B cell (primary cell): ENCODE measurements at regions not wholly inside any gene's neighbourhood (a gene's known extent, or its start where the extent isn't known, plus 50 kb on each side); places are given as distances from the start of the nearest gene placed in this dataset.

Experiments used
- ATAC-seq: fragments of 200-7000 bp; cut with Tn5 transposase; one replicate; pipeline ENCODE4 v1.10.0; 2021; ENCODE audit warnings: low read depth, mild to moderate bottlenecking, moderate number of reproducible peaks, moderate library complexity
- CTCF ChIA-PET: fragments of 350-600 bp; sonication (Branson Sonifier 250); formaldehyde crosslinking; loops from one replicate; lab custom pipeline; 2021; ENCODE audit warnings: antibody characterized with exemption, inconsistent platforms; lab: Charles Lee
- POLR2A ChIA-PET: fragments of 350-600 bp; sonication (Branson Sonifier 250); formaldehyde crosslinking; loops from one replicate; lab custom pipeline; 2021; ENCODE audit warnings: antibody characterized with exemption; lab: Charles Lee
- DNase-seq: peaks from one replicate; pipeline ENCODE4 v3.0.0; 2013
- H2AFZ ChIP-seq: 2 replicates; pipeline ENCODE4 v1.6.1; 2012; ENCODE audit warnings: mild to moderate bottlenecking, low read depth, low read length; ENCODE audit not compliant: insufficient read depth, poor library complexity, severe bottlenecking
- H3K27ac ChIP-seq, 2 donors: 1 replicate in 1 of 2; 2 replicates in 1 of 2; pipeline ENCODE4 v1.5.1; 2012 to 2013; ENCODE audit warnings: low read length in 2 of 2, mild to moderate bottlenecking in 2 of 2, moderate library complexity in 1 of 2
- H3K27me3 ChIP-seq, 4 experiments: fragments of 200-600 bp in 1 of 4; sonication (generic) in 1 of 4; replicated peaks in 1 of 4; 1 replicate in 2 of 4; 2 replicates in 2 of 4; pipeline versions ENCODE4 v1.6.1 to v1.7.0; 2013 to 2016; ENCODE audit warnings: low read length in 3 of 4, mild to moderate bottlenecking in 2 of 4, mixed read lengths in 1 of 4, moderate library complexity in 1 of 4; ENCODE audit not compliant: insufficient read depth in 4 of 4, control insufficient read depth in 3 of 4; ENCODE audit errors: control extremely low read depth in 1 of 4
- H3K36me3 ChIP-seq, 2 experiments: replicated peaks in 1 of 2; 1 replicate in 1 of 2; 2 replicates in 1 of 2; pipeline versions ENCODE4 v1.6.1 to v1.7.1; 2013; ENCODE audit warnings: low read length in 1 of 2; ENCODE audit not compliant: insufficient read depth in 2 of 2, control insufficient read depth in 1 of 2; ENCODE audit errors: control extremely low read depth in 1 of 2, extremely low read depth in 1 of 2
- H3K4me1 ChIP-seq, 2 donors: fragments of 200-600 bp in 1 of 2; sonication (generic) in 1 of 2; 1 replicate in 1 of 2; 2 replicates in 1 of 2; pipeline versions ENCODE4 v1.5.1 to v1.6.1; 2013 to 2017; ENCODE audit warnings: low read length in 2 of 2; ENCODE audit not compliant: control insufficient read depth in 2 of 2, insufficient read depth in 2 of 2
- H3K4me2 ChIP-seq: replicated peaks from 2 replicates; pipeline ENCODE3; 2012; ENCODE audit warnings: mild to moderate bottlenecking, low read depth, low read length; ENCODE audit not compliant: poor library complexity, severe bottlenecking
- H3K4me3 ChIP-seq, 5 experiments: fragments of 200-600 bp in 1 of 5; sonication (generic) in 1 of 5; 1 replicate in 3 of 5; 2 replicates in 2 of 5; pipeline versions ENCODE4 v1.5.1 to v1.7.0; 2011 to 2016; ENCODE audit warnings: low read length in 4 of 5, mild to moderate bottlenecking in 4 of 5, low read depth in 2 of 5, control low read depth in 1 of 5, moderate library complexity in 1 of 5; ENCODE audit not compliant: insufficient read depth in 1 of 5; ENCODE audit errors: control extremely low read depth in 1 of 5, extremely low read depth in 1 of 5
- H3K79me2 ChIP-seq: fragments of 200-600 bp; sonication (generic); one replicate; pipeline ENCODE4 v1.6.0; 2016; ENCODE audit warnings: low read length; ENCODE audit not compliant: control insufficient read depth, insufficient read depth
- H3K9ac ChIP-seq: fragments of 200-600 bp; sonication (generic); 2 replicates; pipeline ENCODE4 v1.6.1; 2017; ENCODE audit warnings: mild to moderate bottlenecking, low read length, moderate library complexity
- H3K9me3 ChIP-seq, 3 donors: one replicate each; pipeline versions ENCODE4 v1.6.1 to v1.7.1; 2013; ENCODE audit warnings: low read length in 2 of 3; ENCODE audit not compliant: control insufficient read depth in 2 of 3, insufficient read depth in 1 of 3; ENCODE audit errors: control extremely low read depth in 1 of 3
- H4K20me1 ChIP-seq: 2 replicates; pipeline ENCODE4 v1.6.0; 2012; ENCODE audit warnings: mild to moderate bottlenecking, low read length; ENCODE audit not compliant: insufficient read depth, control insufficient read depth, poor library complexity, severe bottlenecking
- H3K27ac Mint-ChIP-seq: one replicate; pipeline ENCODE4 v1.8.0; 2021; ENCODE audit warnings: mixed read lengths
- H3K27me3 Mint-ChIP-seq: one replicate; pipeline ENCODE4 v1.8.0; 2021; ENCODE audit warnings: mixed read lengths
- H3K4me1 Mint-ChIP-seq: one replicate; pipeline ENCODE4 v1.8.0; 2021; ENCODE audit warnings: mixed read lengths
- H3K4me3 Mint-ChIP-seq: one replicate; pipeline ENCODE4 v1.8.0; 2021; ENCODE audit warnings: mixed read lengths
- H3K9me3 Mint-ChIP-seq: one replicate; pipeline ENCODE4 v1.8.0; 2022; ENCODE audit warnings: mixed read lengths; ENCODE audit not compliant: insufficient read depth
- EZH2 ChIP-seq: IDR thresholded peaks from 2 replicates; pipeline ENCODE4 v1.6.1; 2012; ENCODE audit warnings: borderline replicate concordance, low read depth, mild to moderate bottlenecking, moderate library complexity, low read length; ENCODE audit not compliant: insufficient read depth, poor library complexity, severe bottlenecking
- WGBS: methylation state at CpG from one replicate; pipeline ENCODE4 v1.1.5; 2013; ENCODE audit warnings: missing lambda C conversion rate; ENCODE audit not compliant: insufficient coverage; 5-methylcytosine and 5-hydroxymethylcytosine counted together
- intact Hi-C: fragments of 100-400 bp; cut with micrococcal nuclease; formaldehyde crosslinking; loops from one replicate; pipeline ENCODE4 v1.10.0; 2022
- TF ChIP-seq, protein P1 (sequence below): fragments of 200-600 bp; IDR thresholded peaks from one replicate; pipeline ENCODE4 v1.8.0; 2022; ENCODE audit warnings: antibody characterized with exemption, mild to moderate bottlenecking

DNA sequence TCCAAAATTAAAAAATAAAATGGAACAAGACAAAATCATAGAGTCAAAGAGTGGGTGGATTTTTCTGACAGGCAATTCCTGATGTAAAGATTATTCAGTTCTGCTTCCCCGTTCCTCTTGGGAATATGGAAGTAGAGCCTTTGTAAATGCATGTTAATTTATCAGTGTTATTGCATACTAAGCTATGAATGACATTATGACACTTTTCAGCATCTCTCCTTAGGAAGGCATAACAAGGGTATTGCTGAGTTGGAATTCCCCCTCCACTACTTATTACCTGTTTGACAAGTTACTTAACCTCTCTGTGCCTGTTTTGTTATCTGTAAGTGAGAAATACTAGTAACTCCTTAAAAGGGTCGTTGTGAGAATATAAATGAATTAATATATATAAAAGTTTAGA, 640.4 kb downstream of the LMO4 start:
- CTCF ChIA-PET, result interaction anchor here (2.0 kb wide), 1 partner anchor 15 kb away, joined by 5 read pairs; no protein-coding TSS in a partner anchor
- no peak for DNase-seq

DNA sequence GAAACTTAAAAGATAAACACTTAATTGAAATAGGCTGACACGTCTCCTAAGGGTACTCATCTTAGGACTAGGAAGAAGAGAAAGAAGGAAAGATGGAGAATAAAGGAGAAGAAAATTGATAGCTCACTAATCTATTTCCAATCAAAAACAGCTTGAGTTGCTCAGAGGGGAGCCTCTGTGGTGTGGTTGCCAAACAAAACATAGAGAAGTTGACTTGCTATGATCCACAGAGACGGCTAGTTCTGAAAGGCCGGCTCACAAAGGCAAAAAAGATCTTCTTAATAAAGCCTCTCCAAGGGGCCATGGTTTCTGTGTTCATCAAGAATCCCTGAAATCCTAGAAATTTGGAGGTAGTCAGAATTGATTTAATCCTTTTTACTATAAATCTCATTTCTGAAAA, 644.1 kb downstream of the LMO4 start:
- POLR2A ChIA-PET, result no interaction called here
- H3K27ac ChIP-seq, result no peak overlapping the region

More for the DNA sequence above, 640.4 kb downstream of the LMO4 start:
- Histone ChIP-seq H3K27ac (no peak overlapping the region), H3K9me3 (no peaks in the 10 kb centered on the region), H4K20me1 (no peaks in the 10 kb centered on the region), H2AFZ (no peak overlapping the region), H3K36me3 (no peaks in the 10 kb centered on the region), H3K79me2 (no peaks in the 10 kb centered on the region), H3K9ac (no peak overlapping the region), H3K4me1 (no peaks in the 10 kb centered on the region), H3K4me2 (no peak overlapping the region), H3K27me3 (no peaks in the 10 kb centered on the region), H3K4me3 (no peak overlapping the region)
- TF ChIP-seq EZH2, result no peak
- TF ChIP-seq, protein P1, sequence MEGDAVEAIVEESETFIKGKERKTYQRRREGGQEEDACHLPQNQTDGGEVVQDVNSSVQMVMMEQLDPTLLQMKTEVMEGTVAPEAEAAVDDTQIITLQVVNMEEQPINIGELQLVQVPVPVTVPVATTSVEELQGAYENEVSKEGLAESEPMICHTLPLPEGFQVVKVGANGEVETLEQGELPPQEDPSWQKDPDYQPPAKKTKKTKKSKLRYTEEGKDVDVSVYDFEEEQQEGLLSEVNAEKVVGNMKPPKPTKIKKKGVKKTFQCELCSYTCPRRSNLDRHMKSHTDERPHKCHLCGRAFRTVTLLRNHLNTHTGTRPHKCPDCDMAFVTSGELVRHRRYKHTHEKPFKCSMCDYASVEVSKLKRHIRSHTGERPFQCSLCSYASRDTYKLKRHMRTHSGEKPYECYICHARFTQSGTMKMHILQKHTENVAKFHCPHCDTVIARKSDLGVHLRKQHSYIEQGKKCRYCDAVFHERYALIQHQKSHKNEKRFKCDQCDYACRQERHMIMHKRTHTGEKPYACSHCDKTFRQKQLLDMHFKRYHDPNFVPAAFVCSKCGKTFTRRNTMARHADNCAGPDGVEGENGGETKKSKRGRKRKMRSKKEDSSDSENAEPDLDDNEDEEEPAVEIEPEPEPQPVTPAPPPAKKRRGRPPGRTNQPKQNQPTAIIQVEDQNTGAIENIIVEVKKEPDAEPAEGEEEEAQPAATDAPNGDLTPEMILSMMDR, result no peak
- H3K4me3 Mint-ChIP-seq, result no peak overlapping the region
- WGBS, result no CpG with 5 or more reads among the region's 2 CpGs
- intact Hi-C loops, result no loop called here
- no peaks in the 10 kb centered on the region for H3K9me3 Mint-ChIP-seq
- ATAC-seq, result no peak
- no peaks in the 10 kb centered on the region for H3K4me1 Mint-ChIP-seq
- H3K27me3 Mint-ChIP-seq, result no peaks in the 10 kb centered on the region
- no peak overlapping the region for H3K27ac Mint-ChIP-seq
- POLR2A ChIA-PET, result no interaction called here

More for the DNA sequence above, 644.1 kb downstream of the LMO4 start:
- Histone ChIP-seq H3K9me3 (no peaks in the 10 kb centered on the region), H2AFZ (no peak overlapping the region), H3K27me3 (no peaks in the 10 kb centered on the region), H3K4me1 (no peaks in the 10 kb centered on the region), H3K4me2 (no peak overlapping the region), H3K79me2 (no peaks in the 10 kb centered on the region), H3K36me3 (no peaks in the 10 kb centered on the region), H3K9ac (no peak overlapping the region), H3K4me3 (no peak overlapping the region), H4K20me1 (no peaks in the 10 kb centered on the region)
- H3K27me3 Mint-ChIP-seq, result peaks cover 19% of the 10 kb centered on the region
- DNase-seq, result no peak
- CTCF ChIA-PET, result interaction anchor here (1.0 to 2.2 kb wide), 2 partner anchors 9 to 19 kb away, joined by 3 to 6 read pairs; no protein-coding TSS in a partner anchor
- no peak for ATAC-seq
- intact Hi-C loops, result no loop called here
- no peak overlapping the region for H3K4me3 Mint-ChIP-seq
- WGBS, result no CpG with 5 or more reads among the region's 3 CpGs
- H3K27ac Mint-ChIP-seq, result no peak overlapping the region
- H3K4me1 Mint-ChIP-seq, result no peaks in the 10 kb centered on the region
- TF ChIP-seq, protein P1, result no peak
- TF ChIP-seq EZH2, result no peak
- H3K9me3 Mint-ChIP-seq, result no peaks in the 10 kb centered on the region
